K562 (cell line): ENCODE measurements at regions not wholly inside any gene's neighbourhood (a gene's known extent, or its start where the extent isn't known, plus 50 kb on each side); places are given as distances from the start of the nearest gene placed in this dataset.

Experiments
- EP400 ChIP-seq: fragments of 450-650 bp; IDR thresholded peaks from 2 replicates; pipeline ENCODE4 v1.6.1; 2017; ENCODE audit warnings: antibody characterized with exemption, mild to moderate bottlenecking, moderate library complexity
- NCOA6 ChIP-seq: fragments of 450-650 bp; IDR thresholded peaks from 2 replicates; pipeline ENCODE4 v1.6.1; 2017; ENCODE audit warnings: mild to moderate bottlenecking
- RCOR1 ChIP-seq, 2 experiments: IDR thresholded peaks; 2 replicates each; pipeline ENCODE4 v1.6.1; 2012; ENCODE audit warnings: low read depth in 2 of 2, low read length in 2 of 2, borderline replicate concordance in 1 of 2, improper control_type of control experiment in 1 of 2
- RREB1 ChIP-seq: fragments of 250-450 bp; sonication (Bioruptor Pico); IDR thresholded peaks from 2 replicates; pipeline ENCODE4 v1.4.0; 2020
- TAL1 ChIP-seq: fragments of 450-650 bp; IDR thresholded peaks from 2 replicates; pipeline ENCODE4 v1.6.1; 2016; ENCODE audit warnings: mild to moderate bottlenecking
- TCF3 ChIP-seq: sonication (generic); formaldehyde crosslinking; IDR thresholded peaks from 2 replicates; pipeline ENCODE4 v1.4.0; 2020; ENCODE audit warnings: mild to moderate bottlenecking, missing genetic modification reagents
- TF ChIP-seq, protein P1 (sequence below): fragments of 200-600 bp; sonication (generic); IDR thresholded peaks from one replicate; pipeline ENCODE4 v1.6.1; 2012; ENCODE audit warnings: mild to moderate bottlenecking, low read depth, low read length, inconsistent platforms
- TF ChIP-seq, protein P2 (sequence below): fragments of 450-650 bp; IDR thresholded peaks from 2 replicates; pipeline ENCODE4 v1.6.1; 2016; ENCODE audit warnings: borderline replicate concordance

DNA sequence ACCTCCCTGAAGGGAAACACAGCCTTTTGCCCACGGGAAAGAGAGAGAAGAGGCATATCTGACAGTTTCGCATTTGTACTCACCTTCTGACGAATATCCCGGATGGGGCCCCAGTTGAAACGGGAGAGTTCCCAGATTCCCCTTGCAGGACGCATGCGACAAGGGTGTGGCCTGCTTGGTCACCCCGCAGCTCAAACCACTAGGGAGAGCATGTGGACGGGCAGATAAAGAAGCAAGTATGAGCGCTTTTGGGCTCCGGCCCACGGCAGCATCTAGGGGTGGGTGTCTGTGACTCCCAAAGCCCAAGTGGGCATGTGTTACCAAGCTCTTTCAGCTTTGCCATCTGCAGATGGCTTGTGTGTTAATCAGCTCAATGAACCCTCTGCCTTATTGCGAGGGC is 70.1 kb upstream of the MED14 start (continued):
- TF ChIP-seq, protein P1, sequence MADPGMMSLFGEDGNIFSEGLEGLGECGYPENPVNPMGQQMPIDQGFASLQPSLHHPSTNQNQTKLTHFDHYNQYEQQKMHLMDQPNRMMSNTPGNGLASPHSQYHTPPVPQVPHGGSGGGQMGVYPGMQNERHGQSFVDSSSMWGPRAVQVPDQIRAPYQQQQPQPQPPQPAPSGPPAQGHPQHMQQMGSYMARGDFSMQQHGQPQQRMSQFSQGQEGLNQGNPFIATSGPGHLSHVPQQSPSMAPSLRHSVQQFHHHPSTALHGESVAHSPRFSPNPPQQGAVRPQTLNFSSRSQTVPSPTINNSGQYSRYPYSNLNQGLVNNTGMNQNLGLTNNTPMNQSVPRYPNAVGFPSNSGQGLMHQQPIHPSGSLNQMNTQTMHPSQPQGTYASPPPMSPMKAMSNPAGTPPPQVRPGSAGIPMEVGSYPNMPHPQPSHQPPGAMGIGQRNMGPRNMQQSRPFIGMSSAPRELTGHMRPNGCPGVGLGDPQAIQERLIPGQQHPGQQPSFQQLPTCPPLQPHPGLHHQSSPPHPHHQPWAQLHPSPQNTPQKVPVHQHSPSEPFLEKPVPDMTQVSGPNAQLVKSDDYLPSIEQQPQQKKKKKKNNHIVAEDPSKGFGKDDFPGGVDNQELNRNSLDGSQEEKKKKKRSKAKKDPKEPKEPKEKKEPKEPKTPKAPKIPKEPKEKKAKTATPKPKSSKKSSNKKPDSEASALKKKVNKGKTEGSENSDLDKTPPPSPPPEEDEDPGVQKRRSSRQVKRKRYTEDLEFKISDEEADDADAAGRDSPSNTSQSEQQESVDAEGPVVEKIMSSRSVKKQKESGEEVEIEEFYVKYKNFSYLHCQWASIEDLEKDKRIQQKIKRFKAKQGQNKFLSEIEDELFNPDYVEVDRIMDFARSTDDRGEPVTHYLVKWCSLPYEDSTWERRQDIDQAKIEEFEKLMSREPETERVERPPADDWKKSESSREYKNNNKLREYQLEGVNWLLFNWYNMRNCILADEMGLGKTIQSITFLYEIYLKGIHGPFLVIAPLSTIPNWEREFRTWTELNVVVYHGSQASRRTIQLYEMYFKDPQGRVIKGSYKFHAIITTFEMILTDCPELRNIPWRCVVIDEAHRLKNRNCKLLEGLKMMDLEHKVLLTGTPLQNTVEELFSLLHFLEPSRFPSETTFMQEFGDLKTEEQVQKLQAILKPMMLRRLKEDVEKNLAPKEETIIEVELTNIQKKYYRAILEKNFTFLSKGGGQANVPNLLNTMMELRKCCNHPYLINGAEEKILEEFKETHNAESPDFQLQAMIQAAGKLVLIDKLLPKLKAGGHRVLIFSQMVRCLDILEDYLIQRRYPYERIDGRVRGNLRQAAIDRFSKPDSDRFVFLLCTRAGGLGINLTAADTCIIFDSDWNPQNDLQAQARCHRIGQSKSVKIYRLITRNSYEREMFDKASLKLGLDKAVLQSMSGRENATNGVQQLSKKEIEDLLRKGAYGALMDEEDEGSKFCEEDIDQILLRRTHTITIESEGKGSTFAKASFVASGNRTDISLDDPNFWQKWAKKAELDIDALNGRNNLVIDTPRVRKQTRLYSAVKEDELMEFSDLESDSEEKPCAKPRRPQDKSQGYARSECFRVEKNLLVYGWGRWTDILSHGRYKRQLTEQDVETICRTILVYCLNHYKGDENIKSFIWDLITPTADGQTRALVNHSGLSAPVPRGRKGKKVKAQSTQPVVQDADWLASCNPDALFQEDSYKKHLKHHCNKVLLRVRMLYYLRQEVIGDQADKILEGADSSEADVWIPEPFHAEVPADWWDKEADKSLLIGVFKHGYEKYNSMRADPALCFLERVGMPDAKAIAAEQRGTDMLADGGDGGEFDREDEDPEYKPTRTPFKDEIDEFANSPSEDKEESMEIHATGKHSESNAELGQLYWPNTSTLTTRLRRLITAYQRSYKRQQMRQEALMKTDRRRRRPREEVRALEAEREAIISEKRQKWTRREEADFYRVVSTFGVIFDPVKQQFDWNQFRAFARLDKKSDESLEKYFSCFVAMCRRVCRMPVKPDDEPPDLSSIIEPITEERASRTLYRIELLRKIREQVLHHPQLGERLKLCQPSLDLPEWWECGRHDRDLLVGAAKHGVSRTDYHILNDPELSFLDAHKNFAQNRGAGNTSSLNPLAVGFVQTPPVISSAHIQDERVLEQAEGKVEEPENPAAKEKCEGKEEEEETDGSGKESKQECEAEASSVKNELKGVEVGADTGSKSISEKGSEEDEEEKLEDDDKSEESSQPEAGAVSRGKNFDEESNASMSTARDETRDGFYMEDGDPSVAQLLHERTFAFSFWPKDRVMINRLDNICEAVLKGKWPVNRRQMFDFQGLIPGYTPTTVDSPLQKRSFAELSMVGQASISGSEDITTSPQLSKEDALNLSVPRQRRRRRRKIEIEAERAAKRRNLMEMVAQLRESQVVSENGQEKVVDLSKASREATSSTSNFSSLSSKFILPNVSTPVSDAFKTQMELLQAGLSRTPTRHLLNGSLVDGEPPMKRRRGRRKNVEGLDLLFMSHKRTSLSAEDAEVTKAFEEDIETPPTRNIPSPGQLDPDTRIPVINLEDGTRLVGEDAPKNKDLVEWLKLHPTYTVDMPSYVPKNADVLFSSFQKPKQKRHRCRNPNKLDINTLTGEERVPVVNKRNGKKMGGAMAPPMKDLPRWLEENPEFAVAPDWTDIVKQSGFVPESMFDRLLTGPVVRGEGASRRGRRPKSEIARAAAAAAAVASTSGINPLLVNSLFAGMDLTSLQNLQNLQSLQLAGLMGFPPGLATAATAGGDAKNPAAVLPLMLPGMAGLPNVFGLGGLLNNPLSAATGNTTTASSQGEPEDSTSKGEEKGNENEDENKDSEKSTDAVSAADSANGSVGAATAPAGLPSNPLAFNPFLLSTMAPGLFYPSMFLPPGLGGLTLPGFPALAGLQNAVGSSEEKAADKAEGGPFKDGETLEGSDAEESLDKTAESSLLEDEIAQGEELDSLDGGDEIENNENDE = no peak
- TF ChIP-seq EP400 (peak; percentile 40), TCF3 (CRISPR knock-in tag) (peak; percentile 58; the same call in 1 of the 2 replicates), NCOA6 (no peak), TAL1 (peak; percentile 34; the same call in 1 of the 2 replicates), RCOR1 (IDR thresholded peaks at IDR 0.05; ENCODE audit: borderline replicate concordance in 1 of 2, low read depth in 2 of 2, low read length in 2 of 2) (peak in 1 of 2 experiments; percentile 44; a peak in 1 of 4 replicates), RREB1 (CRISPR knock-in tag) (no peak)
- TF ChIP-seq, protein P2, sequence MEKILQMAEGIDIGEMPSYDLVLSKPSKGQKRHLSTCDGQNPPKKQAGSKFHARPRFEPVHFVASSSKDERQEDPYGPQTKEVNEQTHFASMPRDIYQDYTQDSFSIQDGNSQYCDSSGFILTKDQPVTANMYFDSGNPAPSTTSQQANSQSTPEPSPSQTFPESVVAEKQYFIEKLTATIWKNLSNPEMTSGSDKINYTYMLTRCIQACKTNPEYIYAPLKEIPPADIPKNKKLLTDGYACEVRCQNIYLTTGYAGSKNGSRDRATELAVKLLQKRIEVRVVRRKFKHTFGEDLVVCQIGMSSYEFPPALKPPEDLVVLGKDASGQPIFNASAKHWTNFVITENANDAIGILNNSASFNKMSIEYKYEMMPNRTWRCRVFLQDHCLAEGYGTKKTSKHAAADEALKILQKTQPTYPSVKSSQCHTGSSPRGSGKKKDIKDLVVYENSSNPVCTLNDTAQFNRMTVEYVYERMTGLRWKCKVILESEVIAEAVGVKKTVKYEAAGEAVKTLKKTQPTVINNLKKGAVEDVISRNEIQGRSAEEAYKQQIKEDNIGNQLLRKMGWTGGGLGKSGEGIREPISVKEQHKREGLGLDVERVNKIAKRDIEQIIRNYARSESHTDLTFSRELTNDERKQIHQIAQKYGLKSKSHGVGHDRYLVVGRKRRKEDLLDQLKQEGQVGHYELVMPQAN = no peak
